ENCODE measurements at regions not wholly inside any gene's neighbourhood (a gene's known extent, or its start where the extent isn't known, plus 50 kb on each side); places are given as distances from the start of the nearest gene placed in this dataset.

- no peak for DNase-seq (ENCODE audit: low read depth in 1 of 2, low spot score in 2 of 2)
- Histone ChIP-seq H3K4me1 (replicated peaks) (no peaks in the 10 kb centered on the region), H3K4me3 (no peak overlapping the region), H3K27me3 (replicated peaks) (no peaks in the 10 kb centered on the region), H3K9me3 (replicated peaks) (no peaks in the 10 kb centered on the region), H3K36me3 (no peaks in the 10 kb centered on the region), H3K27ac (no peak overlapping the region)
These were observed 85.3 kb upstream of the AKAP12 start for GRCh38 chr6:151154418-151154817.

GRCh38 chr6:151155095-151155494 lies 84.7 kb upstream of the AKAP12 start:
- DNase-seq (ENCODE audit: low read depth in 1 of 2, low spot score in 2 of 2): no peak
- Histone ChIP-seq H3K27ac (no peak overlapping the region), H3K27me3 (replicated peaks) (no peaks in the 10 kb centered on the region), H3K36me3 (no peaks in the 10 kb centered on the region), H3K4me3 (no peak overlapping the region), H3K9me3 (replicated peaks) (no peaks in the 10 kb centered on the region), H3K4me1 (replicated peaks) (no peaks in the 10 kb centered on the region)

GRCh38 chr6:151160929-151161757 lies 78.6 kb upstream of the AKAP12 start:
- no peak for DNase-seq (ENCODE audit: low read depth in 1 of 2, low spot score in 2 of 2)

DNA sequence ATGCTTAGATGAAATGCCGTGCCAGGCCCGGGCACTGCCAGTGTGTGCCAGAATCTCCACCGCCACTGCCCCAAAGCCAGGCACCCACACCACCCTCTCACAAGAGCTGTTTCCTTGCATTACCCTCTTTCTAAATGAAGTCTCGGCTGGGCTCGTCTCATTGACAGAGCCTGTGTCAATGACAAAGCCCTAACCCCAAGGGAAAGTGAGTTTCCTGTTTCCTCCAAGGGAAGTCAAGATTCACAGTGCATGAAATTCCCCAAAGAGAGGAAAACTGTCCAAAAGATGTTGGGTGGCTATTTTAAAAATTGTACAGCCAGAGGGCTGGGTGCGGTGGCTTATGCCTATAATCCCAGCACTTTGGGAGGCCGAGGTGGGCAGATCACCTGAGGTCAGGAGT lies 75.4 kb upstream of the AKAP12 start:
- no peak for DNase-seq (ENCODE audit: low read depth in 1 of 2, low spot score in 2 of 2)
- H3K9me3 ChIP-seq (replicated peaks): no peaks in the 10 kb centered on the region
- no peaks in the 10 kb centered on the region for H3K36me3 ChIP-seq
- H3K4me1 ChIP-seq (replicated peaks): peaks cover 10% of the 10 kb centered on the region
- H3K4me3 ChIP-seq: no peak overlapping the region
- no peaks in the 10 kb centered on the region for H3K27me3 ChIP-seq (replicated peaks)
- H3K27ac ChIP-seq: no peak overlapping the region

More at GRCh38 chr6:151160929-151161757, 78.6 kb upstream of the AKAP12 start:
- Histone ChIP-seq H3K4me1 (replicated peaks) (peaks cover 10% of the 10 kb centered on the region), H3K9me3 (replicated peaks) (no peaks in the 10 kb centered on the region), H3K27me3 (replicated peaks) (no peaks in the 10 kb centered on the region), H3K36me3 (no peaks in the 10 kb centered on the region), H3K27ac (no peak overlapping the region), H3K4me3 (no peak overlapping the region)

GRCh38 chr6:151166180-151166579 lies 73.6 kb upstream of the AKAP12 start:
- H3K9me3 ChIP-seq (replicated peaks): no peaks in the 10 kb centered on the region
- H3K4me3 ChIP-seq: no peak overlapping the region
- H3K4me1 ChIP-seq (replicated peaks): peaks cover 6% of the 10 kb centered on the region
- no peak overlapping the region for H3K27ac ChIP-seq
- no peak for DNase-seq (ENCODE audit: low read depth in 1 of 2, low spot score in 2 of 2)
- no peaks in the 10 kb centered on the region for H3K36me3 ChIP-seq
- no peaks in the 10 kb centered on the region for H3K27me3 ChIP-seq (replicated peaks)

DNA sequence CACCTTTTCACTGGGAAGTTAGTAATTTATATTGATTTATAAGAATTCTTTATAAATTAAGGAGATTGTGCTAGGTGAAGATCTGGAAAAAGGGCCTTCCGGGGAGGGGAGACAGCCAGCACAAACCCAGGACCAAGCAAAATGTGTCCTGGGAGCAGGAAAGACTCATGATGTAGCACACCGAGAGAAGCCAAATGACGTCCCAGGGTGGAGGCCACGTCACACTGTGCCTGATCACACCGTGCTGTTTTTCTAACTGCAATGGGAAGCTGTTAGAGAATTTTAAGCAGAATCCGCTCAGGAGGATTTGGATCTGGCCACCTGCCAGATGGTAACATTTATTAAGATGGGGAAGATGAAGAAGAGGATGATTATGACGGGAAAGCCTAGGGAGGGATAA lies 72.7 kb upstream of the AKAP12 start:
- no peak overlapping the region for H3K27ac ChIP-seq
- H3K27me3 ChIP-seq (replicated peaks): no peaks in the 10 kb centered on the region
- no peak for DNase-seq (ENCODE audit: low read depth in 1 of 2, low spot score in 2 of 2)
- H3K4me1 ChIP-seq (replicated peaks): no peaks in the 10 kb centered on the region; the same call in 1 of the 2 replicates
- no peak overlapping the region for H3K4me3 ChIP-seq
- no peaks in the 10 kb centered on the region for H3K9me3 ChIP-seq (replicated peaks)
- no peaks in the 10 kb centered on the region for H3K36me3 ChIP-seq

DNA sequence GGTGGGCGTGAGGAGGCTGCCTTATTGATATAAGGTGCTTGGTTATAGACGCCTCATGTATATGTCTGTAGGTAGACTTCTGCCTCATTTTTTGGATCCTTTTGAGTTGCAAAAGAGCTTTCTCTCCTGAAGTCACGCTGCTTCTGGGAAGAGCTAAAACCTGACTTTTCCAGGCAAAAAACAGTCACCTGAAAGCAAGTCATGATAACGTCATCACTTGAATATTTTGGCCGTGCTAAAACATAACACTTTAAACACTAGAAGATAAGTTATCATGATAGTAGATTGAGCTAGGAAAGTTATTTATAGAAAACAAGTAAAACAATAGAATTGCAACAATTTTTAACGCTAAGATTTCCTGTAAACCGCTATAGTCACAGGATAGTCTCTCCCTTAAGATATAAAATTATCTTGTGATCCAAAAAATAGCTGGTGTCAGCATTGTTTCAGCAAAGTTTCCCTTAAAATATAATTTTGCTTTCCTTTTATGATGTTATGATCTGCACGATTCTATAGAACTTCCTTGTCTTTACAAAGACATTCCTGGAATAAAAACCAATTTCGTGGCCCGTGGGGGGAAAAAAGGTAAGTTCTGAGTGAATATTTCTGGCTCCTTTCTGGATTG lies 69.0 kb upstream of the AKAP12 start:
- Histone ChIP-seq H3K36me3 (no peaks in the 10 kb centered on the region), H3K27me3 (replicated peaks) (no peaks in the 10 kb centered on the region), H3K9me3 (replicated peaks) (no peaks in the 10 kb centered on the region), H3K4me1 (replicated peaks) (no peaks in the 10 kb centered on the region), H3K27ac (no peak overlapping the region), H3K4me3 (no peak overlapping the region)
- DNase-seq (ENCODE audit: low read depth in 1 of 2, low spot score in 2 of 2): no peak

- Histone ChIP-seq H3K36me3 (no peaks in the 10 kb centered on the region), H3K4me1 (replicated peaks) (no peaks in the 10 kb centered on the region), H3K9me3 (replicated peaks) (no peaks in the 10 kb centered on the region), H3K27me3 (replicated peaks) (no peaks in the 10 kb centered on the region; the same call in 1 of the 2 replicates), H3K27ac (no peak overlapping the region), H3K4me3 (no peak overlapping the region)
- no peak for DNase-seq (ENCODE audit: low read depth in 1 of 2, low spot score in 2 of 2)
These were observed 67.0 kb upstream of the AKAP12 start for GRCh38 chr6:151172751-151173150.

DNA sequence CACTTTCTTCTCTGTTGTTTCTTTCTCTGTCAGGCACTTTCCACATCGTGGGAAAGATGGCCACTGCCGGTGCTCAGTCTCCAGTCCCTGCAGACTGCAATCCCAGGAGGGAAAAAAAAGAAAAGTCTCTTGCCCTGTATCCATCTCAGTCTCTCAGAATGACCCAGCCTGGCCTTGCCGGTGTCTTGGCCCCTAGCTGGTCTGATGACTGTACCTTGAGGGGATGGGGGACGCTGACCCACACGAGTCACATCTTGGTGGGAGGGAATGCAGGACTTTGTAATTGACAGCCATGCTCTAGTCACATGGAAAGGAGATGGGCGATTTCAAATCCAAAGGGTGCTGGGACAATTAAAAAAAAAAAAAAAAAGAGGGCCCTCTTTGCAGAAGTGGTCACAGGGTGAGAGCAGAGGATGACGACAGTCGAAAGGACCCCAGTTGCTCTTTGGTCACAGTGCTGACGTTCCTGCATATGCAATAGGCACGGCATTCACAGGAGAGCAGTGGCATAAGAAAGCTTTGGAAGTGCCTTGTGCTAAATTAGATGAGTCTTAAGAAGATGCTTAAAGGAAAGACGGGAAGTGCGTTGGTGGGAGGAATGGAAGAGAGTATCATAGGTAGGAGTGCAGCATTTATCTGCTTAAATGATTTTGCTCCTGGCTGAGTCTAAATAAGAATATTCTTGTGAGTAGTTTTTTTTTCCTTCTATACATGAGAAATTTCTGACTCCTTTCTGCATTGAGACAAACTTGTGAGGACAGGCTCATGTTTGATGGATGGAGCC lies 63.9 kb upstream of the AKAP12 start:
- no peaks in the 10 kb centered on the region for H3K9me3 ChIP-seq (replicated peaks)
- H3K27me3 ChIP-seq (replicated peaks): no peaks in the 10 kb centered on the region; the same call in 1 of the 2 replicates
- H3K36me3 ChIP-seq: no peaks in the 10 kb centered on the region
- no peaks in the 10 kb centered on the region for H3K4me1 ChIP-seq (replicated peaks)
- no peak overlapping the region for H3K27ac ChIP-seq
- no peak for DNase-seq (ENCODE audit: low read depth in 1 of 2, low spot score in 2 of 2)
- H3K4me3 ChIP-seq: no peak overlapping the region

DNA sequence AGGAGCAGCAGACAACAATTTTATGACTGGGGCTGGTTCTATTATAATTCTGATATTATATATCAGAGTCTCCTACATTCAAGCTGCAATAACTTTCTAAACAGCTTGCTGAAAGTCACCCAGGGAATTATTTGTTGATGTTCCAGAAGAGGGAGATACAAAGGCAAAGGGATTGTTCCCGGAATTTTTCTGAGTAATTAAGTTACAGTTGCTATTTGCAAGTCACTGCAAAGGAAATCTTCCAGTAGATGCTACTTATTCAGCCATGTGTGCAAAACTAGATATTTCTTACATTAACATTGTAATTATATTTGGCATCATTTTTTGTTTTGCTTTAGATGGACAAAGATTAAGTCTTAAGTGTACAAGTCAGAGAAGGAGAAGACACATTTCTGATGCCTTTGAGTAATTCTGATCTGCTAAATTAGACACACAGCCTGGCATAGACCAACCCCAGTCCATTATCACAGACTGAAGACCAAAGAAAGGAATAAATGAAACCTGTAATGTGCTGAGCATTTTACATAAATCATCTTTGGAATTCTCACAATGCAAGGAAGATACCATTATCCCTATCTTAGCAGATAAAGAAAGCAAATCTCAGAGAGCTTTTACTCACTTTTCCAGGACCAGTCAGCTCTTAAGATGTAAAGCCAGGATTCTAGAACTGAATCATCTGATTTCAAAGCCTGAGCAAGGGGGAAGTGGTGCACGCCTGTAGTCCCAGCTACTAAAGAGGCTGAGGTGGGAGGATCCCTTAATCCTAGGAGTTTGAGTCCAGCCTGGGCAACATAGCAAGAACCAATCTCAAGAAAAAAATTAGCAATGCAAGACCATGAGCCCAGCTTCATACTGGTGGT lies 62.6 kb upstream of the AKAP12 start:
- Histone ChIP-seq H3K36me3 (no peaks in the 10 kb centered on the region), H3K27me3 (replicated peaks) (no peaks in the 10 kb centered on the region; the same call in 1 of the 2 replicates), H3K9me3 (replicated peaks) (no peaks in the 10 kb centered on the region), H3K4me1 (replicated peaks) (no peaks in the 10 kb centered on the region), H3K27ac (no peak overlapping the region), H3K4me3 (no peak overlapping the region)
- no peak for DNase-seq (ENCODE audit: low read depth in 1 of 2, low spot score in 2 of 2)

GRCh38 chr6:151178373-151178772 lies 61.4 kb upstream of the AKAP12 start:
- Histone ChIP-seq H3K4me1 (replicated peaks) (no peaks in the 10 kb centered on the region), H3K9me3 (replicated peaks) (no peaks in the 10 kb centered on the region), H3K27me3 (replicated peaks) (no peaks in the 10 kb centered on the region; the same call in 1 of the 2 replicates), H3K36me3 (no peaks in the 10 kb centered on the region), H3K4me3 (no peak overlapping the region), H3K27ac (no peak overlapping the region)
- DNase-seq (ENCODE audit: low read depth in 1 of 2, low spot score in 2 of 2): no peak

- no peaks in the 10 kb centered on the region for H3K36me3 ChIP-seq
- no peak for DNase-seq (ENCODE audit: low read depth in 1 of 2, low spot score in 2 of 2)
- H3K4me3 ChIP-seq: no peak overlapping the region
- no peaks in the 10 kb centered on the region; the same call in 1 of the 2 replicates for H3K27me3 ChIP-seq (replicated peaks)
- no peaks in the 10 kb centered on the region for H3K9me3 ChIP-seq (replicated peaks)
- no peak overlapping the region for H3K27ac ChIP-seq
- H3K4me1 ChIP-seq (replicated peaks): no peaks in the 10 kb centered on the region
These were observed 60.4 kb upstream of the AKAP12 start for GRCh38 chr6:151179321-151179720.

GRCh38 chr6:151180330-151181048 lies 59.3 kb upstream of the AKAP12 start:
- Histone ChIP-seq H3K36me3 (no peaks in the 10 kb centered on the region), H3K27ac (no peak overlapping the region), H3K27me3 (replicated peaks) (no peaks in the 10 kb centered on the region; the same call in 1 of the 2 replicates), H3K9me3 (replicated peaks) (no peaks in the 10 kb centered on the region), H3K4me1 (replicated peaks) (no peaks in the 10 kb centered on the region), H3K4me3 (no peak overlapping the region)
- no peak for DNase-seq (ENCODE audit: low read depth in 1 of 2, low spot score in 2 of 2)

Data from SJSA1 (cell line).